Trophoblast cell (in vitro differentiated cells and primary cell): ENCODE measurements at regions not wholly inside any gene's neighbourhood (a gene's known extent, or its start where the extent isn't known, plus 50 kb on each side); places are given as distances from the start of the nearest gene placed in this dataset.

Experiments used
- DNase-seq, 2 donors: peaks; one replicate each; pipeline ENCODE4 v3.0.0-alpha.2; 2016
- H2AFZ ChIP-seq: 2 replicates; pipeline ENCODE4 v1.6.1; 2013; ENCODE audit warnings: low read length, moderate library complexity, mild to moderate bottlenecking; ENCODE audit not compliant: insufficient read depth, poor library complexity
- H2AK5ac ChIP-seq: 2 replicates; pipeline ENCODE4 v1.6.1; 2013; ENCODE audit warnings: mild to moderate bottlenecking, low read length
- H2BK120ac ChIP-seq: 2 replicates; pipeline ENCODE4 v1.6.1; 2013; ENCODE audit warnings: low read length, mild to moderate bottlenecking, moderate library complexity; ENCODE audit not compliant: insufficient read depth, poor library complexity
- H2BK12ac ChIP-seq: 2 replicates; pipeline ENCODE4 v1.6.1; 2013; ENCODE audit warnings: mild to moderate bottlenecking, low read length, moderate library complexity
- H2BK5ac ChIP-seq: 2 replicates; pipeline ENCODE4 v1.6.1; 2013; ENCODE audit warnings: low read length, low read depth, moderate library complexity, mild to moderate bottlenecking; ENCODE audit not compliant: poor library complexity
- H3K14ac ChIP-seq: 2 replicates; pipeline ENCODE4 v1.6.1; 2013; ENCODE audit warnings: mild to moderate bottlenecking, low read length
- H3K18ac ChIP-seq: 2 replicates; pipeline ENCODE4 v1.6.1; 2013; ENCODE audit warnings: mild to moderate bottlenecking, low read length
- H3K23ac ChIP-seq: 2 replicates; pipeline ENCODE4 v1.6.1; 2013; ENCODE audit warnings: low read length
- H3K27ac ChIP-seq: 2 replicates; pipeline ENCODE4 v1.5.1; 2013; ENCODE audit warnings: low read depth, mild to moderate bottlenecking, inconsistent platforms, low read length, moderate library complexity
- H3K27me3 ChIP-seq: 2 replicates; pipeline ENCODE4 v1.6.1; 2013; ENCODE audit warnings: inconsistent platforms, mild to moderate bottlenecking, low read length, moderate library complexity; ENCODE audit not compliant: insufficient read depth
- H3K36me3 ChIP-seq, 2 experiments: 1 replicate in 1 of 2; 2 replicates in 1 of 2; pipeline ENCODE4 v1.6.1; 2013; ENCODE audit warnings: low read length in 2 of 2, mild to moderate bottlenecking in 2 of 2, moderate library complexity in 1 of 2; ENCODE audit not compliant: insufficient read depth in 2 of 2, control insufficient read depth in 1 of 2
- H3K4ac ChIP-seq: 2 replicates; pipeline ENCODE4 v1.6.1; 2013; ENCODE audit warnings: low read depth, mild to moderate bottlenecking, low read length, moderate library complexity
- H3K4me1 ChIP-seq, 2 experiments: 1 replicate in 1 of 2; 2 replicates in 1 of 2; pipeline ENCODE4 v1.6.1; 2013; ENCODE audit warnings: low read length in 2 of 2, mild to moderate bottlenecking in 2 of 2, moderate library complexity in 1 of 2; ENCODE audit not compliant: insufficient read depth in 2 of 2, control insufficient read depth in 1 of 2
- H3K4me2 ChIP-seq: 2 replicates; pipeline ENCODE4 v1.6.1; 2013; ENCODE audit warnings: inconsistent platforms, mild to moderate bottlenecking, low read length, moderate library complexity
- H3K4me3 ChIP-seq: 2 replicates; pipeline ENCODE4 v1.5.1; 2013; ENCODE audit warnings: mild to moderate bottlenecking, low read depth, low read length, inconsistent platforms
- H3K79me1 ChIP-seq: one replicate; pipeline ENCODE4 v1.6.1; 2013; ENCODE audit warnings: low read length
- H3K79me2 ChIP-seq: 2 replicates; pipeline ENCODE4 v1.6.1; 2013; ENCODE audit warnings: low read length, mild to moderate bottlenecking; ENCODE audit not compliant: control insufficient read depth, insufficient read depth, poor library complexity
- H3K9ac ChIP-seq: 2 replicates; pipeline ENCODE4 v1.6.1; 2013; ENCODE audit warnings: mild to moderate bottlenecking, low read length
- H3K9me3 ChIP-seq: 2 replicates; pipeline ENCODE4 v1.6.1; 2013; ENCODE audit warnings: low read depth, mild to moderate bottlenecking, control low read depth, inconsistent platforms, low read length; ENCODE audit not compliant: insufficient read depth
- H4K12ac ChIP-seq: 2 replicates; pipeline ENCODE4 v1.6.1; 2013; ENCODE audit warnings: low read depth, mild to moderate bottlenecking, low read length, moderate library complexity
- H4K8ac ChIP-seq: 2 replicates; pipeline ENCODE4 v1.6.1; 2013; ENCODE audit warnings: low read depth, mild to moderate bottlenecking, low read length, moderate library complexity
- H4K91ac ChIP-seq: one replicate; pipeline ENCODE4 v1.6.1; 2013; ENCODE audit warnings: low read depth, mild to moderate bottlenecking, low read length, moderate library complexity
- WGBS: extraction: QIAGEN DNeasy Blood & Tissue Kit; methylation state at CpG from one replicate; pipeline ENCODE4 v1.1.7; 2013; ENCODE audit warnings: missing lambda C conversion rate; ENCODE audit not compliant: insufficient read length, insufficient coverage; ENCODE audit errors: extremely low coverage; 5-methylcytosine and 5-hydroxymethylcytosine counted together

GRCh38 chr18:38867680-38868079, 1302.1 kb upstream of the CELF4 start:
- no peak overlapping the region for H2BK5ac ChIP-seq
- no peak overlapping the region for H3K4ac ChIP-seq
- H3K36me3 ChIP-seq: no peaks in the 10 kb centered on the region
- H3K27me3 ChIP-seq: no peaks in the 10 kb centered on the region
- no peak overlapping the region for H2BK120ac ChIP-seq
- no peak overlapping the region for H3K14ac ChIP-seq
- H3K4me3 ChIP-seq: no peak overlapping the region
- no peak overlapping the region for H3K4me2 ChIP-seq
- no peak overlapping the region for H4K91ac ChIP-seq
- no peaks in the 10 kb centered on the region for H3K79me2 ChIP-seq
- no peak overlapping the region for H4K12ac ChIP-seq
- DNase-seq: no peak
- H2AFZ ChIP-seq: no peak overlapping the region
- H2BK12ac ChIP-seq: no peak overlapping the region
- no peak overlapping the region for H3K23ac ChIP-seq
- H4K8ac ChIP-seq: no peak overlapping the region
- no CpG with 5 or more reads among the region's 2 CpGs for WGBS
- no peak overlapping the region for H3K27ac ChIP-seq
- no peaks in the 10 kb centered on the region for H3K4me1 ChIP-seq
- no peak overlapping the region for H3K9ac ChIP-seq
- H3K18ac ChIP-seq: no peak overlapping the region
- H2AK5ac ChIP-seq: no peak overlapping the region
- H3K79me1 ChIP-seq: no peaks in the 10 kb centered on the region
- H3K9me3 ChIP-seq: no peaks in the 10 kb centered on the region

- Histone ChIP-seq H3K18ac (no peak overlapping the region), H3K27ac (no peak overlapping the region), H3K4me2 (no peak overlapping the region), H4K8ac (no peak overlapping the region), H3K4ac (no peak overlapping the region), H3K9me3 (no peaks in the 10 kb centered on the region), H2AK5ac (no peak overlapping the region), H3K79me1 (no peaks in the 10 kb centered on the region), H4K91ac (no peak overlapping the region), H3K9ac (no peak overlapping the region), H3K4me3 (no peak overlapping the region), H4K12ac (no peak overlapping the region), H2AFZ (no peak overlapping the region), H2BK5ac (no peak overlapping the region), H3K4me1 (no peaks in the 10 kb centered on the region), H2BK120ac (no peak overlapping the region), H3K79me2 (no peaks in the 10 kb centered on the region), H3K14ac (no peak overlapping the region), H3K27me3 (no peaks in the 10 kb centered on the region), H3K36me3 (no peaks in the 10 kb centered on the region), H3K23ac (no peak overlapping the region), H2BK12ac (no peak overlapping the region)
- DNase-seq: no peak
Measured at GRCh38 chr18:38851526-38851925, 1285.9 kb upstream of the CELF4 start.

- no peaks in the 10 kb centered on the region for H3K9me3 ChIP-seq
- H3K4me3 ChIP-seq: no peak overlapping the region
- H3K36me3 ChIP-seq: no peaks in the 10 kb centered on the region
- no peak overlapping the region for H2AK5ac ChIP-seq
- no peak overlapping the region for H3K18ac ChIP-seq
- no peaks in the 10 kb centered on the region for H3K4me1 ChIP-seq
- H3K4me2 ChIP-seq: no peak overlapping the region
- no peak overlapping the region for H2BK12ac ChIP-seq
- DNase-seq: no peak
- no peak overlapping the region for H2BK5ac ChIP-seq
- WGBS: no CpG with 5 or more reads among the region's 2 CpGs
- no peaks in the 10 kb centered on the region for H3K27me3 ChIP-seq
- H4K12ac ChIP-seq: no peak overlapping the region
- H3K9ac ChIP-seq: no peak overlapping the region
- no peak overlapping the region for H3K4ac ChIP-seq
- no peak overlapping the region for H3K23ac ChIP-seq
- H3K27ac ChIP-seq: no peak overlapping the region
- H3K79me2 ChIP-seq: no peaks in the 10 kb centered on the region
- H3K14ac ChIP-seq: no peak overlapping the region
- no peaks in the 10 kb centered on the region for H3K79me1 ChIP-seq
- H2AFZ ChIP-seq: no peak overlapping the region
- H4K91ac ChIP-seq: no peak overlapping the region
- no peak overlapping the region for H2BK120ac ChIP-seq
- no peak overlapping the region for H4K8ac ChIP-seq
Measured at GRCh38 chr18:38847326-38847725, 1281.7 kb upstream of the CELF4 start.

- no peak overlapping the region for H3K18ac ChIP-seq
- H3K27ac ChIP-seq: no peak overlapping the region
- H3K23ac ChIP-seq: no peak overlapping the region
- no peak overlapping the region for H4K91ac ChIP-seq
- no peak overlapping the region for H4K12ac ChIP-seq
- no peak overlapping the region for H2BK120ac ChIP-seq
- H3K27me3 ChIP-seq: no peaks in the 10 kb centered on the region
- H3K4ac ChIP-seq: no peak overlapping the region
- H2AFZ ChIP-seq: no peak overlapping the region
- no peak overlapping the region for H3K14ac ChIP-seq
- H3K79me2 ChIP-seq: no peaks in the 10 kb centered on the region
- no peak overlapping the region for H2BK5ac ChIP-seq
- no peak for DNase-seq
- no peak overlapping the region for H3K4me3 ChIP-seq
- no peak overlapping the region for H3K9ac ChIP-seq
- H3K4me2 ChIP-seq: no peak overlapping the region
- no peak overlapping the region for H4K8ac ChIP-seq
- no peak overlapping the region for H2AK5ac ChIP-seq
- H3K4me1 ChIP-seq: no peaks in the 10 kb centered on the region
- no peaks in the 10 kb centered on the region for H3K36me3 ChIP-seq
- no peaks in the 10 kb centered on the region for H3K9me3 ChIP-seq
- H3K79me1 ChIP-seq: no peaks in the 10 kb centered on the region
- no peak overlapping the region for H2BK12ac ChIP-seq
- no CpG with 5 or more reads among the region's 2 CpGs for WGBS
Measured at GRCh38 chr18:38843291-38843690, 1277.7 kb upstream of the CELF4 start.

GRCh38 chr18:38826247-38826646, 1260.6 kb upstream of the CELF4 start:
- no peak overlapping the region for H2AFZ ChIP-seq

More at GRCh38 chr18:38826247-38826646, 1260.6 kb upstream of the CELF4 start:
- Histone ChIP-seq H3K14ac (no peak overlapping the region), H3K4me1 (no peaks in the 10 kb centered on the region), H4K8ac (no peak overlapping the region), H3K79me1 (no peaks in the 10 kb centered on the region), H3K9me3 (no peaks in the 10 kb centered on the region), H2BK120ac (no peak overlapping the region), H4K91ac (no peak overlapping the region), H4K12ac (no peak overlapping the region), H2AK5ac (no peak overlapping the region), H3K9ac (no peak overlapping the region), H3K79me2 (no peaks in the 10 kb centered on the region), H3K4ac (no peak overlapping the region), H2BK12ac (no peak overlapping the region), H3K27ac (no peak overlapping the region), H2BK5ac (no peak overlapping the region), H3K4me2 (no peak overlapping the region), H3K4me3 (no peak overlapping the region), H3K23ac (no peak overlapping the region), H3K36me3 (no peaks in the 10 kb centered on the region), H3K18ac (no peak overlapping the region), H3K27me3 (no peaks in the 10 kb centered on the region)
- DNase-seq: no peak
- no CpG with 5 or more reads among the region's 2 CpGs for WGBS
